IgD-negative memory B cell (primary cell): ENCODE measurements at regions not wholly inside any gene's neighbourhood (a gene's known extent, or its start where the extent isn't known, plus 50 kb on each side); places are given as distances from the start of the nearest gene placed in this dataset.
"Not testable (repeated sequence)": the region's sequence is repeated elsewhere in the genome, so short reads cannot be mapped to it uniquely, and the experiment has no call there.

Experiments used
- H3K27ac Mint-ChIP-seq, 3 donors: one replicate each; pipeline ENCODE4 v1.8.0; 2020 to 2022; ENCODE audit warnings: mild to moderate bottlenecking in 3 of 3, mixed read lengths in 3 of 3, moderate library complexity in 1 of 3
- H3K27me3 Mint-ChIP-seq: one replicate; pipeline ENCODE4 v1.8.0; 2021; ENCODE audit warnings: mixed read lengths
- H3K36me3 Mint-ChIP-seq: one replicate; pipeline ENCODE4 v1.8.0; 2020; ENCODE audit warnings: mild to moderate bottlenecking, mixed read lengths
- H3K4me1 Mint-ChIP-seq, 3 donors: one replicate each; pipeline ENCODE4 v1.8.0; 2020 to 2022; ENCODE audit warnings: mixed read lengths in 3 of 3, mild to moderate bottlenecking in 1 of 3
- H3K4me3 Mint-ChIP-seq, 4 donors: one replicate each; pipeline ENCODE4 v1.8.0; 2020 to 2022; ENCODE audit warnings: mild to moderate bottlenecking in 4 of 4, mixed read lengths in 4 of 4, moderate library complexity in 3 of 4
- H3K9me3 Mint-ChIP-seq, 3 donors: one replicate each; pipeline ENCODE4 v1.8.0; 2020 to 2021; ENCODE audit warnings: mixed read lengths in 3 of 3, mild to moderate bottlenecking in 1 of 3

DNA sequence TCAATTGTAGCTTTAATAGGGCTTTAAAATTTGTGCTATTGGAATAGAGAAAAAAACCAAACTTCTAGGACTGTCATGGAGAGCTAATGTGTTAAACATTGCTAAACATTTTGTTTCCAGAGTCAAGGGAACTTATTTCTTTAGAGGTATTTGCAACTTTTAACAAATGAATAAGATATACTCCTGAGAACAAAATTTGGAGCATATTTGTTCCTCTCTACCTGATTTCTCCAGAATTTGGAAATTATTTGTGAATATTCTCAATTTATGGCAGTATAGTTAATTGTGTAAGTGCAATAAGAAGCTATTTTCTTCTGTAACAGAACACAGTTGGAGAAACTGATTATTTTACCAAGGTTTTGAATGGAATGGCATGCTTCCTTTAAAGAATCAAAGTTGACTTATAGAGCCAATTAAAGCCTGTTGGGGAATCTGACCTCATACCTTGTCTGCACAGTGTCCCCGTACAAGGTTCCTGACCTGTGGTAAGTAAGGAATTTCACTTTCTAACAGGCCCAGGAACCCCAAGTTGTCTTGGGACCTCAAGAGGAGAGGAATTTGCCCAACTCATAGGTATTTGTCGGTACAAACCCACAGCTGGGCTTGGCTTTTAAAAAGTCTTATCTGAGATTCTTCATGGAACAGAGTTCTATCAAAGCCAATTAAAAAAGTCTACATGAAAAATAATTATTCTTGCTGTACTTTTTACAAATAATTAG lies 72.6 kb upstream of the CSF1 start:
- no peak overlapping the region for H3K4me3 Mint-ChIP-seq
- H3K36me3 Mint-ChIP-seq: no peaks in the 10 kb centered on the region
- no peak overlapping the region for H3K27ac Mint-ChIP-seq
- H3K27me3 Mint-ChIP-seq: peaks cover 4% of the 10 kb centered on the region
- H3K9me3 Mint-ChIP-seq: peaks cover 4 to 15% (median 9%) of the 10 kb centered on the region in 3 donors
- H3K4me1 Mint-ChIP-seq: no peaks in the 10 kb centered on the region

GRCh38 chr1:109835645-109836044 lies 71.9 kb upstream of the EPS8L3 start:
- H3K27ac Mint-ChIP-seq, H3K36me3 Mint-ChIP-seq, H3K4me1 Mint-ChIP-seq, H3K27me3 Mint-ChIP-seq: not testable (repeated sequence)
- H3K4me3 Mint-ChIP-seq: peak overlapping the region in 1 of 4 donors; percentile 45
- H3K9me3 Mint-ChIP-seq: peaks cover 6 to 27% (median 7%) of the 10 kb centered on the region in 3 donors

DNA sequence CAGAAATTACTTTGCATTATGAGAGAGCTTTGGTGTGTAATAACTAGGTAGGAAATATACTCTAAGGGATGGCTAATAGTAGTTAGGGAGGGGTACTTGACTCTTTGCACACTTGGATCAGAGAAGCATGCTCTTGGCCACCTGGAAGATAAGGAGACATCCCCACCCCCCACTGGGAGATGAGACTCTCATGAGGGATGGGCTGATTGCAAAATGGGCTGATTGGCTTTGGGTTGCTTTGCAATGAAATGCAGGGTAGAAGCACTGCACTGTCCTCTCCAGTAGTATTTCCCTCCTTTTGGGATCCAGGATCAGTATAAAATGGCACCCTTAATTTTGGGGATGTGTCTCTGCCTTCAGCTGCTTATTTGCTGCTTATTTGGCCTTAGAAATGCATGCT lies 71.2 kb upstream of the EPS8L3 start:
- Mint-ChIP-seq H3K27ac (no peak overlapping the region), H3K36me3 (no peaks in the 10 kb centered on the region), H3K4me1 (no peaks in the 10 kb centered on the region), H3K27me3 (peaks cover 6% of the 10 kb centered on the region), H3K4me3 (no peak overlapping the region), H3K9me3 (peaks cover 6 to 27% (median 6%) of the 10 kb centered on the region in 3 donors)

DNA sequence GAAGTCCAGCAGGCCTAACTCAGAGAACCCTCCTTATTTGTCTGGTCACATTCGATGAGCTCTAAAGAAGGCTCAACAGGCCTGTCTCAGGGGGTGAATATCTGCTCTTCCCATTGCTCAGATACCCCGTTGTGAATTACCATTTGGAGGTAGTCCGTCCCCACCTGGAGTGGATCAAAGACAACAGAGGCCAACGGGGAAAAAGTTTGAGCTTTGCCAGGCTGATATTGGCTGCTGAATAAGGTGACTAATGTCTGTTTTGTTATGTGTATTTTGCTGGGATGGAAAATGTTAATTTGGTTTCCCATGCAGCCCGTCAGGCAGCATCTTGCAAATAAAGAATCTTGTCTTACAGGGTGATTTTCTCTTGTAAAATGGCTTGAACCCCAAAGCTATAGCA lies 69.2 kb upstream of the EPS8L3 start:
- Mint-ChIP-seq H3K4me3 (no peak overlapping the region), H3K4me1 (no peaks in the 10 kb centered on the region), H3K9me3 (peaks cover 6 to 25% (median 6%) of the 10 kb centered on the region in 3 donors), H3K27me3 (peaks cover 6% of the 10 kb centered on the region), H3K27ac (no peak overlapping the region), H3K36me3 (no peaks in the 10 kb centered on the region)

DNA sequence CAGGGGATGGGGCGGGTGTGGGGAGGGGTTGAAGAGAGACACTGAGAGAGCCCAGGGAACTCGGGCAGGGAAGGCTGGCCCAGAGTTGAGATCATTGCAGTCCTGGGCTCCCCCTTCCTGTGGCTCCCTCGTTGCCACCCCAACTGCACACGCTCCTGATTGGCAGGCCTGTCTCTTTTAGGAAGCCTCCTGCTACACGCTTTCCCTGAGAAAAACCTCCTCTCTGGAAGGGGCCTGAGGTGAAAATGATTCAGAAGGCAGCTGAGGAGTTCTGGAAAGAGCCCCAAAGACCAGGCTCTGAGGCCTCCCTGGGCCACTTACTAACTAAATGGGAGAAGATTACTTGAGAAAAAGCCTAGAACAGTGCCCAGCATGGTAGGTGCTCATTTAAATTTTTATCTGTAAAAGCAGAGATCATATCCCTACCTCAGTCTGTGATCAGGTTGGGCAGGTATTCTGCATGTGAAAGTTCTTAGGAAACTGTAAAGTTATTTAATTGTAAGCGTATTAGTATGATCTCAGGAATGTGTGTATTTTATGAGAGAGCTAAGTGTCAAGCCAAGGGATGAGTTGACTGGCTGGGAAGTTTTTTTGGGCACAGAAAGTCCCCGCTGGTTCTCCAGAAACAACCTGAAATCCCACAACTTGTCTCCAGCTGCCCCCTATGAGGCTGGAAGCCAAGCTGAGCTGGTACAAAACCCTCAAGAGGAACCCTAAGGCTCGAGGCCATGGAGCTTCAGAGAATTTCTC lies 65.2 kb upstream of the EPS8L3 start:
- H3K36me3 Mint-ChIP-seq: no peaks in the 10 kb centered on the region
- H3K4me1 Mint-ChIP-seq: peaks cover 0 to 7% (median 4%) of the 10 kb centered on the region in 3 donors
- no peak overlapping the region for H3K27ac Mint-ChIP-seq
- no peak overlapping the region for H3K4me3 Mint-ChIP-seq
- peaks cover 2% of the 10 kb centered on the region for H3K27me3 Mint-ChIP-seq
- peaks cover 0 to 12% (median 2%) of the 10 kb centered on the region in 3 donors for H3K9me3 Mint-ChIP-seq

GRCh38 chr1:109827986-109828385 lies 64.3 kb upstream of the EPS8L3 start:
- H3K4me3 Mint-ChIP-seq: no peak overlapping the region
- peaks cover 2% of the 10 kb centered on the region for H3K27me3 Mint-ChIP-seq
- no peak overlapping the region for H3K27ac Mint-ChIP-seq
- H3K36me3 Mint-ChIP-seq: no peaks in the 10 kb centered on the region
- peaks cover 0 to 7% (median 4%) of the 10 kb centered on the region in 3 donors for H3K4me1 Mint-ChIP-seq
- peaks cover 0 to 12% (median 2%) of the 10 kb centered on the region in 3 donors for H3K9me3 Mint-ChIP-seq

GRCh38 chr1:109827466-109827865 lies 63.7 kb upstream of the EPS8L3 start:
- no peak overlapping the region for H3K4me3 Mint-ChIP-seq
- no peak overlapping the region for H3K27ac Mint-ChIP-seq
- peaks cover under 1% of the 10 kb centered on the region for H3K27me3 Mint-ChIP-seq

DNA sequence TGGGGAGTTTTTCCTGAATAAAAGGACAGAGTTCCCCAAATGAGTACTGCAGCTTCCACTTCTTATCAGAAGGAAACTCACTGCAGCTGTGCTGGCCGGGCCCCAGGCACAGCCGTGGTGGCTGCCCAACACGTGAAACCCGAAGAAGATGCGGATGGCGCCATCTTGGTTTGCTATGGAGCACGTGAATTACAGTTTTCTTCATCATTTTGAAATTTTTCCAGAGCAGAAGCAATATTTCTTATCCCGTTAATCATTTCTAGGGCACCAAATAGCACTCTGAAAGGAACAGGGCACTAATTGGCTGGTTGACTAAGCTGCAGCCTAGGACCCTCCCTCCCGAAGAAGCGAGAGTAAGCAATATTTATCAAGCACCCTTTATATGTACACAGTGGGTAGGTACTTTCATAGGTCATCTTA lies 63.2 kb upstream of the EPS8L3 start:
- no peak overlapping the region for H3K27ac Mint-ChIP-seq
- peaks cover 0 to 7% (median 4%) of the 10 kb centered on the region in 3 donors for H3K4me1 Mint-ChIP-seq
- peaks cover 0 to 8% (median 2%) of the 10 kb centered on the region in 3 donors for H3K9me3 Mint-ChIP-seq
- no peaks in the 10 kb centered on the region for H3K27me3 Mint-ChIP-seq
- H3K36me3 Mint-ChIP-seq: no peaks in the 10 kb centered on the region
- no peak overlapping the region for H3K4me3 Mint-ChIP-seq

More at GRCh38 chr1:109827466-109827865, 63.7 kb upstream of the EPS8L3 start:
- peaks cover 0 to 7% (median 4%) of the 10 kb centered on the region in 3 donors for H3K4me1 Mint-ChIP-seq
- no peaks in the 10 kb centered on the region for H3K36me3 Mint-ChIP-seq
- peaks cover 0 to 12% (median 2%) of the 10 kb centered on the region in 3 donors for H3K9me3 Mint-ChIP-seq

DNA sequence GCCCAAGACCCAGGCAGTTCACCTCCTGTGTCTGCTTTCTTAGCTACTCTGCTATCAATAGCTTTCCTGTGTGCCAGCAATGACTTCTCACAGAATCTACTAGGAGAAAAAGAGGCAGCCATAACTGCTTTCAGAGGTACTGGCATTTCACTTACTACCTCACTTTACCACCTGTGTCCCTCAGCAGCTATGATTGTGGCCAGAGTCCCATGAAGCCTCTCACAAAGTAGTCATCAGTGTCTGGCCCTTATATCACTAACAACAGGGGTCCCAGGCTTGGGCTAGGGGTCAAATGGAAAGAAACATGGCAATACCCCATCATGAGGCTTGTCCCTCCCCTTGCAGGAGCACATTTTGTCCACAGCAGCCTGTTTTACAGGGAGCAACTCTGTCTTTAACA lies 62.7 kb upstream of the EPS8L3 start:
- Mint-ChIP-seq H3K27me3 (no peaks in the 10 kb centered on the region), H3K36me3 (no peaks in the 10 kb centered on the region), H3K4me1 (peaks cover 0 to 7% (median 4%) of the 10 kb centered on the region in 3 donors), H3K9me3 (peaks cover 0 to 8% (median 2%) of the 10 kb centered on the region in 3 donors), H3K4me3 (no peak overlapping the region), H3K27ac (no peak overlapping the region)

GRCh38 chr1:109824349-109825115 lies 60.8 kb upstream of the EPS8L3 start:
- Mint-ChIP-seq H3K4me1 (peaks cover 0 to 7% (median 4%) of the 10 kb centered on the region in 3 donors), H3K4me3 (no peak overlapping the region), H3K27ac (no peak overlapping the region), H3K36me3 (no peaks in the 10 kb centered on the region), H3K27me3 (no peaks in the 10 kb centered on the region), H3K9me3 (no peaks in the 10 kb centered on the region)

DNA sequence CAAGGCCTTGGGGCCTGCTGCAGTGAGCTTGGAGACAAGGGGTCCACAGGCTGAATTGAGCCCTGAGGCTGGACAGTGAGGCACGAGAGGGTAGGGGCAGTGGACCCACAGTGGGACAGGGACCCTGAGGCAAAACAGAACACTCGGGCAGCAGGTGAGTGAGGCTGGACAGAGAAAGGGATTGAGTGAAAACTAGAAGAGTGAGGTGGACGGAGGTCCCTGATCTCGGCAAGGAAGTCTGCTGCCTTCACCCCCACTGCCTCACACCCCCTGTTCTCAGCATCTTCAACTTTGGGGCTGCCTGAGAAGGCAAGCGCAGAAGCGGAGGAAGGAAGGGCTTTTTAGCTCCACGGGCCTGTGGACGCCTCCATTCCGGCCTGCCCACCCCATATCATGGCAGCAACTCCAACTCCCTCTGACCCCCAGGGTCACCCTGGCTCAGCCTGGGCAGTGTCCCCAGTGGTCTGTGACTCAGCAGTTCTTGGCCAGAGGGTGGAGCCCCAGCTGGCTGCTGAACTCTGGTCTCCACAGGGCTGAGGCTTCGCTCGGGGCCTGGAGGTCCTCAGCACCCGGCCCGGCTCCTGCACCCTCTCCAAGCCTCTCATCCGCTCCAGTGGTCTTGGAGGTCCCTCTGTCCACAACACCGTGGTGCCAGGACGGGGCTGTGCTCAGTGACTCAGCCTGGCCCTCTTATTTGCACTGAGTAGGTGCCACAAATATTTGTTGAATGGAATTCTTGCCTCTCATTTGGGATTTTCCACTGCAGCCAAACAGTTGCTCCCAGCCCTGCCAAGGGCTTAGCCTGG lies 60.0 kb upstream of the EPS8L3 start:
- no peak overlapping the region for H3K27ac Mint-ChIP-seq
- H3K9me3 Mint-ChIP-seq: no peaks in the 10 kb centered on the region
- no peak overlapping the region for H3K4me3 Mint-ChIP-seq
- no peaks in the 10 kb centered on the region for H3K36me3 Mint-ChIP-seq
- H3K27me3 Mint-ChIP-seq: no peaks in the 10 kb centered on the region
- H3K4me1 Mint-ChIP-seq: peaks cover 0 to 7% (median 4%) of the 10 kb centered on the region in 3 donors

DNA sequence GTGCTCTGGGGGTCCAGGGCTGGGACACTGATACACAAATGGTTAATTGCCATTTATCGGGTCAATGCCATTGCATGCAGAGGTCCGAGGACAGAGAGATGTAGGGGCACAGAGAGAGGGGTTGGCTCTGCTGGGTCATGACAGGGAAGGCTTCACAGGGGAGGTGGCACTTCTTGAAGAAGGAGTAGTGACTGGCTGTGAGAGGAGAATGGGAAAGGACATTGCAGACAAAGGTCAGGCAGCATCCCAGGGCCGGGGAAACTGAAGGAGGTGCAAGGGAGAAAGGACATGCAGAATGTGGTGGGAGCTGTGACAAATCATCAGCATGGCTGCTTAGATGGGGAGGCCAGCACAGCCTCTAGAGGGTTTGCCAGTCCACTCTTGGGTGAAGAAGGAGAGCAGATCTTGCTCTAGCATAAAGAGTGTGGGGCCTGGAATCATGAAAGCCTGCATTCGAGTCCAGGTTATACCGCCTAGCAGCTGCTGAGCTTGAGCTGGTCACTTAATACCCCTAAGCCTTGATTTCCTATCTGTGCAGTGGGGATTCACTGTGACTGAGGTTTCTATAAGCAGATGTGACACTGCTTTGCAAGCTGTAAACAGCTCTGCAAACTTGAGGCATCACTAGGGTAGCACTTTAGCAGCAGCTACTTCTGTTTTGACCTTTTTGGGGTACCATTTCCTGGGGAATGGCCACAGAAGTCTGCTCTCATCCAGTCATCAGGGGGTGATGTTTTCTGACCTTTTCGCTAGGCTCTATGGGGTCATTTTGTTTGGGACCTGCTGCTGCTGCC lies 59.2 kb upstream of the EPS8L3 start:
- no peak overlapping the region for H3K4me3 Mint-ChIP-seq

DNA sequence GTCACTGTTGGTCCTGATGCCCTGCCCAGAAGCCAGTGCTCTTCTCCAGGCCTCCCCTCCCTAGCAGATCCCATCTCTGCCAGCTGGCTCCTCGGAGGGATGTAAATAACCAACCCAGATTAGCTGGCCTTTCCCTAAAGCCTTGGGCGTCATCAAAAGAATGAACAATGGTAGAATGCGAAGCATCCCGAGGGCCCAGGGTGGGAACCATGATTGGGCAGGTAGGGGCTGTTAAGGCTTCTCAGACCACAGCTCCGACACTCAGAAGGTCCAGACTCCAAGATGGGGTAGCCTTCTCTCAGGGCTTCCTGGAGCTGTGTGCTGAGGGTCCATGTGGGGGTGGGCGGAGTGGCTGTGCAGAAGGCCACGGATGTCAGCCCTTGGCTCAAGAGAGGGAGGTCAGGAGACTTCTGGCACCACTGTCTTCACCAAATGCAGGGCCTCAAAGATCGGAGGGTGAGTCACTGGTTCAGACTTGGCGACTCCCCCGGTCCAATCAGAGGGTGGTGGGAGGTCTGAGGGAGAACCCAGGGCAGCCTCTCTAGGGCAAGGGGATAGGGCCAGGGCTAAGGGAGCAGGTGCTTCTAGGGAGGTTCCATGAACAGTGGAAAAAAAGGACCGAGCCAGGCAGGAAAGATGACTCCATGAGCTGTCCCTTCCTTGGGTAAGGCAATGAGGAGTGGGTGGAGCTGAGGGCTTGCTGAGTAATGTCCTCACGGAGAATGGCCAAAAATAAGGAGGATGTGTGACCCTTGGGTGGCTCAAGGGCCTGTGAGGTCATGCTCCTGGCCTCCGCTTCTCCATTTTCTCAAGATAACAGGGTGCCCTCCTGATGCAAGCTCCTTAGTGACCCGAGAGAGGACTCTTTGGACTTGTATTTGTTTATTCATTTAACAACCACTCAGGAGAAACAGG lies 58.4 kb upstream of the EPS8L3 start:
- peaks cover 0 to 7% (median 4%) of the 10 kb centered on the region in 3 donors for H3K4me1 Mint-ChIP-seq
- H3K36me3 Mint-ChIP-seq: no peaks in the 10 kb centered on the region
- H3K27ac Mint-ChIP-seq: peak overlapping the region in 1 of 3 donors; percentile 52
- no peaks in the 10 kb centered on the region for H3K27me3 Mint-ChIP-seq
- no peak overlapping the region for H3K4me3 Mint-ChIP-seq
- H3K9me3 Mint-ChIP-seq: no peaks in the 10 kb centered on the region

More for the DNA sequence above, 59.2 kb upstream of the EPS8L3 start:
- H3K27ac Mint-ChIP-seq: peak overlapping the region in 1 of 3 donors; percentile 52
- H3K4me1 Mint-ChIP-seq: peaks cover 0 to 7% (median 4%) of the 10 kb centered on the region in 3 donors
- H3K9me3 Mint-ChIP-seq: no peaks in the 10 kb centered on the region
- no peaks in the 10 kb centered on the region for H3K27me3 Mint-ChIP-seq
- H3K36me3 Mint-ChIP-seq: no peaks in the 10 kb centered on the region
